GM06990 (cell line): ENCODE measurements at regions not wholly inside any gene's neighbourhood (a gene's known extent, or its start where the extent isn't known, plus 50 kb on each side); places are given as distances from the start of the nearest gene placed in this dataset.

ENCODE experiments used
- DNase-seq: peaks from one replicate; pipeline ENCODE4 v3.0.0-alpha.2; 2011; ENCODE audit not compliant: insufficient read length; ENCODE audit errors: extremely low read depth
- H3K27me3 ChIP-seq: replicated peaks from 2 replicates; pipeline ENCODE4 v1.6.0; 2011; ENCODE audit warnings: low read length; ENCODE audit not compliant: control insufficient read depth, insufficient read depth
- H3K36me3 ChIP-seq: 2 replicates; pipeline ENCODE4 v1.5.1; 2011; ENCODE audit warnings: low read length; ENCODE audit not compliant: control insufficient read depth, insufficient read depth
- H3K4me3 ChIP-seq: replicated peaks from 2 replicates; pipeline ENCODE4 v1.5.1; 2011; ENCODE audit warnings: low read depth, mild to moderate bottlenecking, control low read depth, low read length
- TF ChIP-seq, protein P1 (sequence below): IDR thresholded peaks from 2 replicates; pipeline ENCODE4 v1.5.1; 2011; ENCODE audit warnings: low read length, control low read depth, mild to moderate bottlenecking, inconsistent platforms; ENCODE audit not compliant: insufficient read depth, poor library complexity, severe bottlenecking

DNA sequence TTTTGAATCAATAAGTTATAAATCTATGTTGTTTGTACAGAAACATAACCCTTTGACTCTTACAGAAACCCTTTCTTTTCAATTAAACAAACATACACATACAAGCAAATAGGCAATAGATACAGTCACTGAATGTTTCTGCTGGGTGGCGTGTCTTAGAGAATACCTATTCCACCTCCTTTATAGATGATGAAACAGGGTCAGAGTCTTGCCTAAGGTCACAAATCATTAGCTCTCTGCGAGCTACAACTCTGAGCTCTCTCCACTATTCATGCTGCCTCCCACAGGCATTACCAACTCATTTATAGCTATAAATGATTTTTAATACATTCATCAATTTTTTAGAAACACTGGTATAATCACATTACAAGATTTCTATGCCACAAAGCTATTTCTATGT, 152.6 kb downstream of the RSL24D1 start:
- Histone ChIP-seq H3K4me3 (no peak overlapping the region), H3K36me3 (no peaks in the 10 kb centered on the region), H3K27me3 (no peaks in the 10 kb centered on the region)
- DNase-seq: no peak
- TF ChIP-seq, protein P1, sequence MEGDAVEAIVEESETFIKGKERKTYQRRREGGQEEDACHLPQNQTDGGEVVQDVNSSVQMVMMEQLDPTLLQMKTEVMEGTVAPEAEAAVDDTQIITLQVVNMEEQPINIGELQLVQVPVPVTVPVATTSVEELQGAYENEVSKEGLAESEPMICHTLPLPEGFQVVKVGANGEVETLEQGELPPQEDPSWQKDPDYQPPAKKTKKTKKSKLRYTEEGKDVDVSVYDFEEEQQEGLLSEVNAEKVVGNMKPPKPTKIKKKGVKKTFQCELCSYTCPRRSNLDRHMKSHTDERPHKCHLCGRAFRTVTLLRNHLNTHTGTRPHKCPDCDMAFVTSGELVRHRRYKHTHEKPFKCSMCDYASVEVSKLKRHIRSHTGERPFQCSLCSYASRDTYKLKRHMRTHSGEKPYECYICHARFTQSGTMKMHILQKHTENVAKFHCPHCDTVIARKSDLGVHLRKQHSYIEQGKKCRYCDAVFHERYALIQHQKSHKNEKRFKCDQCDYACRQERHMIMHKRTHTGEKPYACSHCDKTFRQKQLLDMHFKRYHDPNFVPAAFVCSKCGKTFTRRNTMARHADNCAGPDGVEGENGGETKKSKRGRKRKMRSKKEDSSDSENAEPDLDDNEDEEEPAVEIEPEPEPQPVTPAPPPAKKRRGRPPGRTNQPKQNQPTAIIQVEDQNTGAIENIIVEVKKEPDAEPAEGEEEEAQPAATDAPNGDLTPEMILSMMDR: no peak

GRCh38 chr15:55037071-55037470, 159.7 kb downstream of the RSL24D1 start:
- H3K36me3 ChIP-seq: no peaks in the 10 kb centered on the region
- DNase-seq: no peak
- H3K27me3 ChIP-seq: no peaks in the 10 kb centered on the region
- H3K4me3 ChIP-seq: no peak overlapping the region
- TF ChIP-seq, protein P1: no peak

GRCh38 chr15:55035749-55036148, 161.0 kb downstream of the RSL24D1 start:
- Histone ChIP-seq H3K27me3 (no peaks in the 10 kb centered on the region), H3K36me3 (no peaks in the 10 kb centered on the region), H3K4me3 (no peak overlapping the region)
- DNase-seq: no peak
- TF ChIP-seq, protein P1: no peak

DNA sequence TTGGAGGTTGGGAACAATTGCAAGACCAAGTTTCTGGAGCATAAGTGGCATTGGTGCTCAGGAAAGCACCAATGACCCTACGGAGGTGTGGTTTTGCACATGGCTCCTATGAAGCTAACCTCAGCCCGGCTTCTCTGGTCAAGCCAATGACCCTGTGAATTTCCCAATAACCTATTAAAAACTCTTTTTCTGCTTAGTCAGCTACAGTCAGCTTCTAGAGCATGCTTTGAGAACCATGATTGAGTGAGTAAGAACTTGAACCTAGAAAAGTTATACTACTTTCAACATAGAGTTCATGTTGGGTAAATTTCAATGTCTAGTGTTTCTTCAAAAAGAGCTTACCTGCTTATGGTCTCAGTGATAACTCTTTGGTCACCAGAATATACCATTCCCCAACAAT, 163.2 kb downstream of the RSL24D1 start:
- TF ChIP-seq, protein P1: no peak
- no peak for DNase-seq
- no peaks in the 10 kb centered on the region for H3K27me3 ChIP-seq
- H3K4me3 ChIP-seq: no peak overlapping the region
- H3K36me3 ChIP-seq: no peaks in the 10 kb centered on the region

DNA sequence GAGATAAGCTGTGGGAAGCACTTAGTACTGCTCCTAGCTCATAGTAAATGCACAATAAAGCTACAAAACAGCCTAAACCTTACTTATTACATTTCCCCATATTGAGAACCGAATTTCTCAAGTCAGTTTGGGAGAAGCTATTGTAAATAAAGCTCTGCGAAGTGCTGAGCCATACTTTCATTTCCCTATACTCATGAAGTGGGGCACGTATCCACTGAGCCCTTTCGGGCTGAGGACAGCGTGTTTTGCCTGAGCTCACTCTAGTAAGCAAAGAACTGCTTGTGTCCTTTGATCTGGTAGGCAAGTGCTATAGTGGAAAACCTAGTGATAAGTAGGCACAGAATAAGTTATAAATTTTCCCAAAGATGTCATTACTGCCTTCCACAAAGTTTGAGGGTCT, 165.0 kb downstream of the RSL24D1 start:
- Histone ChIP-seq H3K4me3 (no peak overlapping the region), H3K27me3 (no peaks in the 10 kb centered on the region), H3K36me3 (no peaks in the 10 kb centered on the region)
- TF ChIP-seq, protein P1: no peak
- no peak for DNase-seq

GRCh38 chr15:55026381-55026780, 170.4 kb downstream of the RSL24D1 start:
- H3K36me3 ChIP-seq: no peaks in the 10 kb centered on the region
- H3K27me3 ChIP-seq: no peaks in the 10 kb centered on the region
- TF ChIP-seq, protein P1: no peak
- DNase-seq: no peak
- no peak overlapping the region for H3K4me3 ChIP-seq
